Breast epithelium (tissue), 4 donors: ENCODE measurements at regions not wholly inside any gene's neighbourhood (a gene's known extent, or its start where the extent isn't known, plus 50 kb on each side); places are given as distances from the start of the nearest gene placed in this dataset.
"Not testable (repeated sequence)": the region's sequence is repeated elsewhere in the genome, so short reads cannot be mapped to it uniquely, and the experiment has no call there.

Experiments
- DNase-seq, 2 donors: peaks; one replicate each; pipeline ENCODE4 v3.0.0-alpha.2; 2019; ENCODE audit warnings: low spot score in 2 of 2
- H3K27ac ChIP-seq, 2 donors: fragments of 200-600 bp; sonication (generic) in 1 of 2; one replicate each; pipeline ENCODE4 v1.5.1; 2016 to 2019; ENCODE audit warnings: mild to moderate bottlenecking in 1 of 2
- H3K27me3 ChIP-seq, 2 donors: fragments of 200-600 bp; sonication (generic) in 1 of 2; one replicate each; pipeline versions ENCODE4 v1.5.1 to v1.6.0; 2017 to 2019; ENCODE audit warnings: control low read depth in 1 of 2, mild to moderate bottlenecking in 1 of 2
- H3K36me3 ChIP-seq: fragments of 200-600 bp; one replicate; pipeline ENCODE4 v1.5.1; 2019
- H3K4me1 ChIP-seq, 2 donors: fragments of 200-600 bp; sonication (generic); one replicate each; pipeline ENCODE4 v1.5.1; 2016 to 2019; ENCODE audit warnings: control low read depth in 1 of 2
- H3K4me3 ChIP-seq, 3 donors: fragments of 200-600 bp; sonication (generic); 1 replicate in 2 of 3; 2 replicates in 1 of 3; pipeline ENCODE4 v1.5.1; 2016 to 2019; ENCODE audit warnings: mild to moderate bottlenecking in 3 of 3, moderate library complexity in 2 of 3
- H3K9me3 ChIP-seq, 2 donors: fragments of 200-600 bp; sonication (generic) in 1 of 2; one replicate each; pipeline ENCODE4 v1.5.1; 2016 to 2019; ENCODE audit warnings: control low read depth in 1 of 2
- CTCF ChIP-seq, 3 donors: fragments of 450-650 bp; IDR thresholded peaks; one replicate each; pipeline ENCODE4 v1.5.1; 2016 to 2017; ENCODE audit warnings: antibody characterized with exemption in 3 of 3, mild to moderate bottlenecking in 3 of 3, moderate library complexity in 3 of 3
- POLR2A ChIP-seq: fragments of 450-650 bp; IDR thresholded peaks from one replicate; pipeline ENCODE4 v1.6.1; 2016; ENCODE audit warnings: antibody characterized with exemption, mild to moderate bottlenecking, moderate library complexity
- POLR2AphosphoS5 ChIP-seq, 3 donors: sonication (generic); formaldehyde crosslinking; IDR thresholded peaks; one replicate each; pipeline ENCODE4 v1.6.1; 2017; ENCODE audit warnings: antibody characterized with exemption in 3 of 3
- intact Hi-C: fragments of 100-400 bp; cut with DNase I; formaldehyde crosslinking; loops from one replicate; pipeline ENCODE4 v1.15.1; 2023; ENCODE audit warnings: low total_unique reads

GRCh38 chr5:91449083-91449482, 66.0 kb upstream of the ARRDC3 start:
- no peak overlapping the region for H3K4me3 ChIP-seq
- no peaks in the 10 kb centered on the region for H3K27me3 ChIP-seq
- no peaks in the 10 kb centered on the region for H3K9me3 ChIP-seq
- intact Hi-C loops, result no loop called here
- no peak for TF ChIP-seq POLR2A
- no peak for TF ChIP-seq CTCF (IDR thresholded peaks at IDR 0.05)
- no peak for TF ChIP-seq POLR2AphosphoS5 (IDR thresholded peaks at IDR 0.05)
- H3K27ac ChIP-seq, result no peak overlapping the region
- H3K36me3 ChIP-seq, result no peaks in the 10 kb centered on the region
- no peak for DNase-seq
- H3K4me1 ChIP-seq, result no peaks in the 10 kb centered on the region

DNA sequence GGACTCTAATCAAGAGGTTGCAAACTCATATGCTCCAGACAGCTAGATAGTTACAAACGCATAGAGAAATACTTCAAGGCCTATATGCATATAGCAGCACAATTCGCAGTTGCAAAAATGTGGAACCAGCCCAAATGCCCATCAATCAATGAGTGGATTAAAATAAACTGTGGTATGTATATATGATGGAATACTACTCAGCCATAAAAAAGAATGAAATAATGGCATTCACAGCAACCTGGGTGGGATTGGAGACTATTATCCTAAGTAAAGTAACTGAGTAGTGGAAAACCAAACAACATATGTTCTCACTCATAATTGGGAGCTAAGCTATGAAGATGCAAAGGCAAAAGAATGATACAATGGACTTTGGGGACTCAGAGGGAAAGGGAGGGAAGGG, 65.0 kb upstream of the ARRDC3 start:
- DNase-seq, H3K9me3 ChIP-seq, H3K27ac ChIP-seq, H3K4me3 ChIP-seq, intact Hi-C loops, H3K4me1 ChIP-seq, H3K36me3 ChIP-seq, H3K27me3 ChIP-seq: not testable (repeated sequence)

DNA sequence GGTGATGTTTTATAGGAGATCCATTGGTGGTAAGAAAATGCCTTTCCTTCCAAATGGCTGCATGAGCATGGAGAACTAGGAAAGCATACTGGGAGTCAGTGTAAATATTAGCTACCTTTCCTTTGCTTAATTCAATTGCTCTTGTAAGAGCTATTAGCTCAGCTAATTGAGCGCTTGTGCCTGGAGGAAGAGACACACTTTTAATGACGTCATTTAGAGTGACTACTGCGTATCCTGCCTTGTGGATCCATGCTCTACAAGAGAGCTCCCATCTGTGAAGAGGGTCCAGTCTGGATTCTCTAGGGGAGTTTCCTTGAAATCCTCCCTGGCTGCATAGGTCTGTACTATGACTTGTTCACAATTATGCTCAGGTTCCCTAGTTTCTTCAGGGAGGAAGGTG, 63.8 kb upstream of the ARRDC3 start:
- H3K4me3 ChIP-seq, DNase-seq, H3K27me3 ChIP-seq, H3K4me1 ChIP-seq, H3K36me3 ChIP-seq, H3K9me3 ChIP-seq, H3K27ac ChIP-seq, intact Hi-C loops: not testable (repeated sequence)

DNA sequence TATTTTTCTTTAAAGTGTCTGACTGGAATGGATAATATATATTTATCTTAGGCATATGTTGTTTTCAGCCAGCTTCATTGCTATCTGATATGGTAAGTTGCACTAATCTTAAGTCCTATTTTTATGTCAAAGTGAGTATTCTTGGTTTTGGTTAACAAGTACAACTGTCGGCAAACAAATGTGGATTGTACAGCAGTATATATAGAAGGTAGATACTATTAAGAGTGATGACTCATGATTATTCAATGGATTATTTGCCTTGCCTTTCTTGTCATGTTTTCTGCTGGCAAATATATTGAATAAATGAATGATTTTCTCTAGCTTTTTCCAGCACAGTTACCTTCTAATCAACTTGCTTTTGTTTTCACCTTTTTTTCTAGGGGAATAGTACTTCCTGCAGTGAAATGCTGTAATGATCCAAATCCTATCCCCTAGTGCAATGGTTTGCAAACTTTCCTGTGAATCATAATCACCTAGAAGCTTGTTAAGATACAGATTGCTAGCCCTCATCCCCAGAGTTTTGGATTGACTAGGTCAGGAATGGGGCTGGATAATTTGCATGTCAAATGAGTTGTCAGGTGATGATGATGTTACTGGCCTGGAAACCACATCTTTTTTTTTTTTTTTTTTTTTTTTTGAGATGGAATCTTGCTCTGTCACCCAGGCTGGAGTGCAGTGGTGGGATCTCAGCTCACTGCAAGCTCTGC, 60.8 kb upstream of the ARRDC3 start:
- no peak overlapping the region for H3K27ac ChIP-seq
- no peaks in the 10 kb centered on the region for H3K9me3 ChIP-seq
- no peak for DNase-seq
- no peaks in the 10 kb centered on the region for H3K4me1 ChIP-seq
- intact Hi-C loops, result no loop called here
- H3K4me3 ChIP-seq, result no peak overlapping the region
- no peaks in the 10 kb centered on the region for H3K36me3 ChIP-seq
- TF ChIP-seq POLR2AphosphoS5 (IDR thresholded peaks at IDR 0.05) (no peak), POLR2A (no peak), CTCF (IDR thresholded peaks at IDR 0.05) (no peak)
- H3K27me3 ChIP-seq, result no peaks in the 10 kb centered on the region

- Histone ChIP-seq H3K27ac (no peak overlapping the region), H3K9me3 (no peaks in the 10 kb centered on the region), H3K27me3 (no peaks in the 10 kb centered on the region), H3K4me3 (no peak overlapping the region), H3K4me1 (no peaks in the 10 kb centered on the region), H3K36me3 (no peaks in the 10 kb centered on the region)
- DNase-seq, result no peak
- no peak for TF ChIP-seq POLR2AphosphoS5 (IDR thresholded peaks at IDR 0.05)
- no peak for TF ChIP-seq POLR2A
- TF ChIP-seq CTCF (IDR thresholded peaks at IDR 0.05), result no peak
- intact Hi-C loops, result no loop called here
Observed at GRCh38 chr5:91443023-91443422, 59.9 kb upstream of the ARRDC3 start.

- TF ChIP-seq POLR2A (no peak), POLR2AphosphoS5 (IDR thresholded peaks at IDR 0.05) (no peak), CTCF (IDR thresholded peaks at IDR 0.05) (no peak)
- Histone ChIP-seq H3K4me3 (no peak overlapping the region), H3K36me3 (no peaks in the 10 kb centered on the region), H3K27me3 (no peaks in the 10 kb centered on the region), H3K27ac (no peak overlapping the region), H3K9me3 (no peaks in the 10 kb centered on the region), H3K4me1 (no peaks in the 10 kb centered on the region)
- intact Hi-C loops, result no loop called here
- DNase-seq, result no peak
Observed at GRCh38 chr5:91441082-91441481, 58.0 kb upstream of the ARRDC3 start.
